ENCODE measurements at regions not wholly inside any gene's neighbourhood (a gene's known extent, or its start where the extent isn't known, plus 50 kb on each side); places are given as distances from the start of the nearest gene placed in this dataset.
A peak's percentile ranks its signal among the peaks of the same experiment; 100 is the strongest.

DNA sequence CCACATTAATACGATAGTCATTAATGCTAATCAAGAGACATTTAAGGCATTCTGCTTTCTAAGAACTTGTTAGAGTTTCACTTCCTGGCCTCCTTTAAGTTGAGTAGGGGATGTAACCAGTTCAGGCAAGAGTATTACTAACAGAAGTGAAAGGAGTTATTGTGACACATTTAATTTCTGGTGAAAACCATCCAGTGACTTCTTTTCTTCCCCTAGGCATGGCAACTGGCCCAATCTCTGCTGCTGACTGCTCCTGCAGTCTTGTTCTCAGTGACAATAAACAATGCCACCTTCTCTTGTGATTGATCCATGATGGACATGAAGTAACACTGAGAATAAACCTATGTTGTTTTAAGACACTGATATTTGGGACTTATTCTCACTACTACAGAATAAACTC, 130.9 kb upstream of the DEFB112 start:
- FAIRE-seq: no peak
- no peaks in the 10 kb centered on the region for H4K20me1 ChIP-seq (ENCODE audit: control insufficient read depth, extremely low read depth, insufficient read depth, low read length)
- H2AFZ ChIP-seq (ENCODE audit: control insufficient read depth, low read length): no peak overlapping the region
- no peaks in the 10 kb centered on the region for H3K27me3 ChIP-seq (ENCODE audit: control insufficient read depth, extremely low read depth, insufficient read depth, low read length)
- no peak for DNase-seq (ENCODE audit: low read depth, low spot score)
- no peaks in the 10 kb centered on the region for H3K9me1 ChIP-seq (ENCODE audit: control insufficient read depth, extremely low read depth, insufficient read depth, low read length)
- H3K9ac ChIP-seq (ENCODE audit: control insufficient read depth, extremely low read depth, insufficient read depth, low read length): no peak overlapping the region
- no peaks in the 10 kb centered on the region for H3K4me1 ChIP-seq (ENCODE audit: control insufficient read depth, extremely low read depth, insufficient read depth, low read length)
- no peak overlapping the region for H3K27ac ChIP-seq (ENCODE audit: control insufficient read depth, insufficient read depth, low read length)
- H3K4me3 ChIP-seq (ENCODE audit: control insufficient read depth in 2 of 3, extremely low read depth in 1 of 3, insufficient read depth in 2 of 3, low read depth in 1 of 3, low read length in 3 of 3): no peak overlapping the region
- no peak overlapping the region for H3K4me2 ChIP-seq (ENCODE audit: control insufficient read depth, extremely low read depth, insufficient read depth, low read depth, low read length)
- dilution Hi-C loops (cut with MboI; ENCODE audit: extremely low pct_ligation_motif_present, low sequenced_read_pairs): no loop called here
- H3K79me2 ChIP-seq (ENCODE audit: control insufficient read depth, insufficient read depth, low read length): no peaks in the 10 kb centered on the region
- no peaks in the 10 kb centered on the region for H3K36me3 ChIP-seq (ENCODE audit: control insufficient read depth in 2 of 2, extremely low read depth in 1 of 2, insufficient read depth in 2 of 2, low read length in 2 of 2)
- TF ChIP-seq, protein P1, sequence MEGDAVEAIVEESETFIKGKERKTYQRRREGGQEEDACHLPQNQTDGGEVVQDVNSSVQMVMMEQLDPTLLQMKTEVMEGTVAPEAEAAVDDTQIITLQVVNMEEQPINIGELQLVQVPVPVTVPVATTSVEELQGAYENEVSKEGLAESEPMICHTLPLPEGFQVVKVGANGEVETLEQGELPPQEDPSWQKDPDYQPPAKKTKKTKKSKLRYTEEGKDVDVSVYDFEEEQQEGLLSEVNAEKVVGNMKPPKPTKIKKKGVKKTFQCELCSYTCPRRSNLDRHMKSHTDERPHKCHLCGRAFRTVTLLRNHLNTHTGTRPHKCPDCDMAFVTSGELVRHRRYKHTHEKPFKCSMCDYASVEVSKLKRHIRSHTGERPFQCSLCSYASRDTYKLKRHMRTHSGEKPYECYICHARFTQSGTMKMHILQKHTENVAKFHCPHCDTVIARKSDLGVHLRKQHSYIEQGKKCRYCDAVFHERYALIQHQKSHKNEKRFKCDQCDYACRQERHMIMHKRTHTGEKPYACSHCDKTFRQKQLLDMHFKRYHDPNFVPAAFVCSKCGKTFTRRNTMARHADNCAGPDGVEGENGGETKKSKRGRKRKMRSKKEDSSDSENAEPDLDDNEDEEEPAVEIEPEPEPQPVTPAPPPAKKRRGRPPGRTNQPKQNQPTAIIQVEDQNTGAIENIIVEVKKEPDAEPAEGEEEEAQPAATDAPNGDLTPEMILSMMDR (optimal IDR thresholded peaks at IDR 0.05 in 1 of 3, IDR thresholded peaks at IDR 0.05 in 1 of 3, conservative IDR thresholded peaks at IDR 0.05 in 1 of 3; ENCODE audit: extremely low read depth in 1 of 3, insufficient read depth in 2 of 3, low read length in 3 of 3): no peak
- TF ChIP-seq EZH2 (IDR thresholded peaks at IDR 0.05; ENCODE audit: low read length): no peak
- H3K9me3 ChIP-seq (ENCODE audit: control insufficient read depth, low read depth, low read length): no peaks in the 10 kb centered on the region

DNA sequence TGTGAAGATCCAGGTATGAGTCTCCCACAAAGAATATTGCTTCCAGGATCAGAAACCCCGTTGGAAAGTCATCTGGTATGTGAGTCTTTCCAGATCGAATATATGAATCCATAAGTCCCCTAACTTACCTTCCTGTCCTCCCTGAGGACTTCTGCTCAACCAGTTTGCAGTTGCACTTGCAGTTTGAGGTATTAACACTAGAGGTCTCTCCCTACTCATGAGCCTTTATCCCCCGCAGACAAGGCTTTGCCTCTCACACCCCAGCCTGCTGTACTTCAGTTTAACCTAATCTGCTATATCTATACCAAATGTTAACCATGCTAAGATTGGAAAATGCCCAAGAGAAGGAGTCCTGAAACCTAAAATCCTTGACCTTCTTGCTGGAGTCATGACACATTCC, 135.3 kb upstream of the DEFB112 start:
- Histone ChIP-seq H3K4me1 (ENCODE audit: control insufficient read depth, extremely low read depth, insufficient read depth, low read length) (no peaks in the 10 kb centered on the region), H3K4me3 (ENCODE audit: control insufficient read depth in 2 of 3, extremely low read depth in 1 of 3, insufficient read depth in 2 of 3, low read depth in 1 of 3, low read length in 3 of 3) (no peak overlapping the region), H2AFZ (ENCODE audit: control insufficient read depth, low read length) (no peak overlapping the region), H3K27me3 (ENCODE audit: control insufficient read depth, extremely low read depth, insufficient read depth, low read length) (no peaks in the 10 kb centered on the region), H3K9me3 (ENCODE audit: control insufficient read depth, low read depth, low read length) (no peaks in the 10 kb centered on the region), H4K20me1 (ENCODE audit: control insufficient read depth, extremely low read depth, insufficient read depth, low read length) (no peaks in the 10 kb centered on the region), H3K36me3 (ENCODE audit: control insufficient read depth in 2 of 2, extremely low read depth in 1 of 2, insufficient read depth in 2 of 2, low read length in 2 of 2) (no peaks in the 10 kb centered on the region), H3K27ac (ENCODE audit: control insufficient read depth, insufficient read depth, low read length) (no peak overlapping the region), H3K79me2 (ENCODE audit: control insufficient read depth, insufficient read depth, low read length) (no peaks in the 10 kb centered on the region), H3K9me1 (ENCODE audit: control insufficient read depth, extremely low read depth, insufficient read depth, low read length) (no peaks in the 10 kb centered on the region), H3K9ac (ENCODE audit: control insufficient read depth, extremely low read depth, insufficient read depth, low read length) (no peak overlapping the region), H3K4me2 (ENCODE audit: control insufficient read depth, extremely low read depth, insufficient read depth, low read depth, low read length) (no peak overlapping the region)
- dilution Hi-C loops (cut with MboI; ENCODE audit: extremely low pct_ligation_motif_present, low sequenced_read_pairs): no loop called here
- no peak for DNase-seq (ENCODE audit: low read depth, low spot score)
- no peak for FAIRE-seq
- TF ChIP-seq EZH2 (IDR thresholded peaks at IDR 0.05; ENCODE audit: low read length): no peak
- TF ChIP-seq, protein P1 (optimal IDR thresholded peaks at IDR 0.05 in 1 of 3, IDR thresholded peaks at IDR 0.05 in 1 of 3, conservative IDR thresholded peaks at IDR 0.05 in 1 of 3; ENCODE audit: extremely low read depth in 1 of 3, insufficient read depth in 2 of 3, low read length in 3 of 3): peak; percentile 19 to 59 (median 50)

All from keratinocyte (primary cell).